Ishikawa (cell line): ENCODE measurements at regions not wholly inside any gene's neighbourhood (a gene's known extent, or its start where the extent isn't known, plus 50 kb on each side); places are given as distances from the start of the nearest gene placed in this dataset.

ENCODE experiments used
- CEBPB ChIP-seq: IDR thresholded peaks from 2 replicates; pipeline ENCODE4 v1.6.1; 2012
- CREB1 ChIP-seq: IDR thresholded peaks from 2 replicates; pipeline ENCODE4 v1.6.1; 2012; ENCODE audit warnings: low read depth
- EGR1 ChIP-seq: IDR thresholded peaks from 2 replicates; pipeline ENCODE4 v1.6.1; 2012
- EP300 ChIP-seq: IDR thresholded peaks from 2 replicates; pipeline ENCODE4 v1.6.1; 2012; ENCODE audit warnings: borderline replicate concordance
- FOXM1 ChIP-seq: IDR thresholded peaks from 2 replicates; pipeline ENCODE4 v1.6.1; 2012; ENCODE audit warnings: low read depth, borderline replicate concordance
- NFIC ChIP-seq: IDR thresholded peaks from 2 replicates; pipeline ENCODE4 v1.6.1; 2012
- RAD21 ChIP-seq: IDR thresholded peaks from 2 replicates; pipeline ENCODE4 v1.6.1; 2012; ENCODE audit warnings: low read depth
- TAF1 ChIP-seq: IDR thresholded peaks from 2 replicates; pipeline ENCODE4 v1.6.1; 2012; ENCODE audit warnings: low read depth, mild to moderate bottlenecking
- TCF12 ChIP-seq: IDR thresholded peaks from 2 replicates; pipeline ENCODE4 v1.6.1; 2012; ENCODE audit warnings: low read depth
- TEAD4 ChIP-seq: IDR thresholded peaks from 2 replicates; pipeline ENCODE4 v1.6.1; 2012
- YY1 ChIP-seq: IDR thresholded peaks from 2 replicates; pipeline ENCODE4 v1.6.1; 2012; ENCODE audit warnings: low read depth
- ZBTB7A ChIP-seq: IDR thresholded peaks from 2 replicates; pipeline ENCODE4 v1.6.1; 2012; ENCODE audit warnings: low read depth
- TF ChIP-seq, protein P1 (sequence below): IDR thresholded peaks from 2 replicates; pipeline ENCODE4 v1.6.1; 2012; ENCODE audit warnings: low read depth, mild to moderate bottlenecking
- TF ChIP-seq, protein P2 (sequence below): IDR thresholded peaks from 2 replicates; pipeline ENCODE4 v1.6.1; 2012
- TF ChIP-seq, protein P3 (sequence below): IDR thresholded peaks from 2 replicates; pipeline ENCODE4 v1.6.1; 2012

DNA sequence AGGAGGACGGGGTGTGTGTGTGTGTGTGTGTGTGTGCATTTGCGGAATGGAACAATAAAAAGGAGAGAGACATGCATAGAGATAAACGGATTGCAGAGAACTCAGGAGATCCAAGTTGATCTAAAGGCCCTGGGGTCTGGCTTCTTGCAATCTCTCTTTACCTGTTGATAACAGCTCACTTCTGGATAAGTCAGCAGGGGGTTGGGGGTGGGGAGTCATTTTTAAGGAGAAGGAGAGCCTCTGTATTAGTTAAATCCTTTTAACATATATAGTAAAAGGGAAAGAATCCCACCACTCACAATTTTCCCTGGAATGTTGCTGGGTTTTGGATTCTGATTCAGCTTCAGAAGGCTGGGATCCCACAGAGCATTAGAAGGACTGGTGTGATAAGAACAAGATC is 87.5 kb upstream of the MITF start:
- TF ChIP-seq EGR1 (no peak), NFIC (no peak), CREB1 (no peak), YY1 (no peak), ZBTB7A (no peak), TAF1 (no peak), EP300 (no peak), TCF12 (no peak), RAD21 (no peak), FOXM1 (no peak), CEBPB (no peak), TEAD4 (no peak)
- TF ChIP-seq, protein P1, sequence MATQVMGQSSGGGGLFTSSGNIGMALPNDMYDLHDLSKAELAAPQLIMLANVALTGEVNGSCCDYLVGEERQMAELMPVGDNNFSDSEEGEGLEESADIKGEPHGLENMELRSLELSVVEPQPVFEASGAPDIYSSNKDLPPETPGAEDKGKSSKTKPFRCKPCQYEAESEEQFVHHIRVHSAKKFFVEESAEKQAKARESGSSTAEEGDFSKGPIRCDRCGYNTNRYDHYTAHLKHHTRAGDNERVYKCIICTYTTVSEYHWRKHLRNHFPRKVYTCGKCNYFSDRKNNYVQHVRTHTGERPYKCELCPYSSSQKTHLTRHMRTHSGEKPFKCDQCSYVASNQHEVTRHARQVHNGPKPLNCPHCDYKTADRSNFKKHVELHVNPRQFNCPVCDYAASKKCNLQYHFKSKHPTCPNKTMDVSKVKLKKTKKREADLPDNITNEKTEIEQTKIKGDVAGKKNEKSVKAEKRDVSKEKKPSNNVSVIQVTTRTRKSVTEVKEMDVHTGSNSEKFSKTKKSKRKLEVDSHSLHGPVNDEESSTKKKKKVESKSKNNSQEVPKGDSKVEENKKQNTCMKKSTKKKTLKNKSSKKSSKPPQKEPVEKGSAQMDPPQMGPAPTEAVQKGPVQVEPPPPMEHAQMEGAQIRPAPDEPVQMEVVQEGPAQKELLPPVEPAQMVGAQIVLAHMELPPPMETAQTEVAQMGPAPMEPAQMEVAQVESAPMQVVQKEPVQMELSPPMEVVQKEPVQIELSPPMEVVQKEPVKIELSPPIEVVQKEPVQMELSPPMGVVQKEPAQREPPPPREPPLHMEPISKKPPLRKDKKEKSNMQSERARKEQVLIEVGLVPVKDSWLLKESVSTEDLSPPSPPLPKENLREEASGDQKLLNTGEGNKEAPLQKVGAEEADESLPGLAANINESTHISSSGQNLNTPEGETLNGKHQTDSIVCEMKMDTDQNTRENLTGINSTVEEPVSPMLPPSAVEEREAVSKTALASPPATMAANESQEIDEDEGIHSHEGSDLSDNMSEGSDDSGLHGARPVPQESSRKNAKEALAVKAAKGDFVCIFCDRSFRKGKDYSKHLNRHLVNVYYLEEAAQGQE: no peak
- TF ChIP-seq, protein P2, sequence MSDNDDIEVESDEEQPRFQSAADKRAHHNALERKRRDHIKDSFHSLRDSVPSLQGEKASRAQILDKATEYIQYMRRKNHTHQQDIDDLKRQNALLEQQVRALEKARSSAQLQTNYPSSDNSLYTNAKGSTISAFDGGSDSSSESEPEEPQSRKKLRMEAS: no peak
- TF ChIP-seq, protein P3, sequence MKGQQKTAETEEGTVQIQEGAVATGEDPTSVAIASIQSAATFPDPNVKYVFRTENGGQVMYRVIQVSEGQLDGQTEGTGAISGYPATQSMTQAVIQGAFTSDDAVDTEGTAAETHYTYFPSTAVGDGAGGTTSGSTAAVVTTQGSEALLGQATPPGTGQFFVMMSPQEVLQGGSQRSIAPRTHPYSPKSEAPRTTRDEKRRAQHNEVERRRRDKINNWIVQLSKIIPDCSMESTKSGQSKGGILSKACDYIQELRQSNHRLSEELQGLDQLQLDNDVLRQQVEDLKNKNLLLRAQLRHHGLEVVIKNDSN: no peak

DNA sequence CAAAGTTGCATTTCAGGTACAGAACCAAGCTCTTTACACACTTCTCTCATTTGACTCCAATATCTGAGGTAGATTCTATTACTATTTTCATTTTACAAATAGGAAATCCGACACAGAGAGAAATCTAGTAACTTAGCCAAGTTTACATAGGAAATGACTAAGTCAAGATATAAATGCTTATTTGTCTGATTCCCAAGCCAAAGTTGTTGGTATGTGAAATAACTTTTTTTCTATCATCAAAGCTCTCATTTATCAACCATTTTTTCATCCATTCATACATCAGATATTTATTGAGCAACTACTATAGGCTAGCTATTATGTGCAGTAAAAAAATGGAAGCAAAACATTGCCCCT is 89.2 kb upstream of the MITF start:
- no peak for TF ChIP-seq TEAD4
- TF ChIP-seq TAF1: no peak
- no peak for TF ChIP-seq NFIC
- TF ChIP-seq, protein P1: no peak
- no peak for TF ChIP-seq FOXM1
- no peak for TF ChIP-seq CEBPB
- TF ChIP-seq CREB1: no peak

DNA sequence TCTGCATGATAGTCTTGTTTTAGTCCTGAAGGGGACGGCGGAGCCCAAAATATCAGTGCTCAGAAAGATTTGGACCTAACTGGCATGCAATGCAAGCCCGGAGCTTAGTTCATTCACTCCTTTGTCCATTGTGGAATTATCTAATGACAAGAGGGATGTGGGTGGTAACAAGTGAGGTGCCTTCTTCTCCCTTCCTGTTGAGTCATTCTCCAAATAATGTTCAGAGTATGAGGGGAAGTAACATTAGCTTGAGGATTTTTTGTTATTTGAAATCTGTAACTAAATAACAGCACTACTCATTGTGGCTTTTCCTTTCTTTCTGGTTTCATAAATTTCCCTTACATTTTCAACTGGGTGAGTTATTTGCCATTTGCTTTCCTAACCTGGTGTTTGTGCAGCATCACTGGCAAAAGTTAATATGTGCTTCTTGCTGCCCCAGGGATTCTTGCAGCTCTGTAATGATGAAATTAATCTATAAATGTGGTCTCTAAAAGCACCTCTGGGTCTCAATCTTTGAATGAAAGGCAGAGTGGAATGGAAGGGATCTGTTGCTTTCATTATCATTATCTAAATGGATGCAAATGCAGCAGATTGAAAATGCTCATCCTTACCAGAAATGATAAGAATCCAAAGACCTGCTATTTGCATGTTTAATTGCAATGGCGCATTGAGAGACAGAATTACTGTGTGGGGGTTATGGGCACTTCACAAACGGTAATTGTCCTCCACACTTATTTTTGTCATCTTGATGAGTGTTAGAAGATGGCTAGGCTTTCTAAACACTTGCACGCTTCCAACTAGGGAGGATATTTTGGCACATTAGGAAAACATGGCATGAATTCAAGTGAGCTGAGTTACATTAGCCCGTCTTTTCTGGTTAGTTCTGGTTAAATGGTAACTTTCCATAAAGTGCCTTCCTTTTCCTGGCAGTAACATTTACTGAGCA is 89.9 kb upstream of the MITF start:
- TF ChIP-seq NFIC (no peak), YY1 (no peak), EP300 (no peak), RAD21 (no peak), TAF1 (no peak), CEBPB (no peak), EGR1 (no peak), CREB1 (no peak), FOXM1 (no peak), ZBTB7A (no peak), TEAD4 (no peak)
- TF ChIP-seq, protein P2: no peak
- TF ChIP-seq, protein P1: no peak

DNA sequence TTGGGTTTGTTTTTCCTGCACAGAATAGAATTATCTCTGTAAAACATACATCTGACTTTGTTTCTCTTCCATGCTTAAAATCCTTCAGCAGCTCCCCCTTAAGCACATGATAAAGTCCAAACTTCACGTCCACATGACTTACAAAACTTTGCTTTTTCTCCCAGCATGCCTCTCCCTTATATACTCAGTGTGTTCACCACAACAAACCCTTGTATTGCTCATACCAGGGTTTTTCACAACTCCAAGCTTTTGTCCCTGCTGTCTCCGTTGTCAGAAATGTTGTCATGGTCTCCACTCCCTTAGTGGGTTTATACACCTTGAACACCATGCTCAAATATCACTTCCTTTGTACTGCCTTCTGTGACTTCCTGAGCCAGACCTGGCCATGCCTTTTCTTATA is 91.1 kb upstream of the MITF start:
- TF ChIP-seq TAF1 (no peak), ZBTB7A (no peak)
- TF ChIP-seq, protein P1: no peak
